Thoracic aorta (tissue), 2 donors: ENCODE measurements at regions not wholly inside any gene's neighbourhood (a gene's known extent, or its start where the extent isn't known, plus 50 kb on each side); places are given as distances from the start of the nearest gene placed in this dataset.

Experiments used
- ATAC-seq: fragments of 150-250 bp; one replicate; pipeline ENCODE4 v1.8.0; 2017; ENCODE audit warnings: low read depth; ENCODE audit not compliant: insufficient number of reproducible peaks, low FRiP score
- DNase-seq: peaks from one replicate; pipeline ENCODE4 v3.0.0-alpha.2; 2020; ENCODE audit warnings: low spot score
- H3K27ac ChIP-seq, 2 donors: fragments of 200-600 bp; sonication (generic); 1 replicate in 1 of 2; 2 replicates in 1 of 2; pipeline ENCODE4 v1.5.1; 2016; ENCODE audit warnings: mild to moderate bottlenecking in 2 of 2, moderate library complexity in 2 of 2
- H3K27me3 ChIP-seq: fragments of 200-600 bp; sonication (generic); replicated peaks from 2 replicates; pipeline ENCODE4 v1.6.0; 2016; ENCODE audit warnings: mild to moderate bottlenecking; ENCODE audit not compliant: insufficient read depth
- H3K36me3 ChIP-seq: fragments of 200-600 bp; sonication (generic); one replicate; pipeline ENCODE4 v1.5.1; 2016
- H3K4me1 ChIP-seq, 2 donors: fragments of 200-600 bp; sonication (generic); 1 replicate in 1 of 2; 2 replicates in 1 of 2; pipeline versions ENCODE4 v1.5.1 to v1.6.0; 2016; ENCODE audit warnings: low read depth in 2 of 2, mild to moderate bottlenecking in 1 of 2; ENCODE audit not compliant: control insufficient read depth in 1 of 2
- H3K4me3 ChIP-seq: fragments of 200-600 bp; sonication (generic); 2 replicates; pipeline ENCODE4 v1.5.1; 2016; ENCODE audit warnings: mild to moderate bottlenecking
- H3K9me3 ChIP-seq: fragments of 200-600 bp; sonication (generic); 2 replicates; pipeline ENCODE4 v1.5.1; 2016
- CTCF ChIP-seq: fragments of 200-600 bp; sonication (generic); IDR thresholded peaks from one replicate; pipeline ENCODE4 v1.5.1; 2019; ENCODE audit warnings: antibody characterized with exemption

GRCh38 chr11:79857377-79858214 lies 416.8 kb upstream of the TENM4 start:
- no peaks in the 10 kb centered on the region for H3K27me3 ChIP-seq
- no peak for DNase-seq
- H3K9me3 ChIP-seq = no peaks in the 10 kb centered on the region
- no peak overlapping the region for H3K4me3 ChIP-seq
- ATAC-seq = no peak
- H3K4me1 ChIP-seq = no peaks in the 10 kb centered on the region
- no peak for TF ChIP-seq CTCF
- H3K36me3 ChIP-seq = no peaks in the 10 kb centered on the region
- H3K27ac ChIP-seq = no peak overlapping the region

DNA sequence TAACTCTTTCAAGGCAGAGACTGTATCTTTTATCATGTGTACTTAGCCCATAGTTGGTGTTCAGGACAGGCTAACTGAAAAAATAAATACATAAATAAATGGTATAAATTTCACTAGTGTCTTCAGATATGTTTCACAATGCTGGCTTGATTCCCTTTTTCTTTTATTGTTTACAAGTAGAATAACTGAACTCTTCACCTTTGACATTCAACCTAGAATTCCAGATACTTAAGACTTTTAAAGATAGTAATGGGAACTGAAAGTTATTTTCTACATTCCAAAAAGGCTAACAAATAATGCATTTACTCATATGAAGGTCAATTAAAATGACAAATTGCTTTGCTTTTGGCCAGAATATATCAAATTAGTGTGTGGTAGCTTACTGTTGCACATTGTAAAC lies 411.3 kb upstream of the TENM4 start:
- no peaks in the 10 kb centered on the region for H3K4me1 ChIP-seq
- H3K9me3 ChIP-seq = no peaks in the 10 kb centered on the region
- H3K27me3 ChIP-seq = no peaks in the 10 kb centered on the region
- no peak overlapping the region for H3K27ac ChIP-seq
- no peak for TF ChIP-seq CTCF
- H3K36me3 ChIP-seq = no peaks in the 10 kb centered on the region
- ATAC-seq (no peak), DNase-seq (no peak)
- H3K4me3 ChIP-seq = no peak overlapping the region

DNA sequence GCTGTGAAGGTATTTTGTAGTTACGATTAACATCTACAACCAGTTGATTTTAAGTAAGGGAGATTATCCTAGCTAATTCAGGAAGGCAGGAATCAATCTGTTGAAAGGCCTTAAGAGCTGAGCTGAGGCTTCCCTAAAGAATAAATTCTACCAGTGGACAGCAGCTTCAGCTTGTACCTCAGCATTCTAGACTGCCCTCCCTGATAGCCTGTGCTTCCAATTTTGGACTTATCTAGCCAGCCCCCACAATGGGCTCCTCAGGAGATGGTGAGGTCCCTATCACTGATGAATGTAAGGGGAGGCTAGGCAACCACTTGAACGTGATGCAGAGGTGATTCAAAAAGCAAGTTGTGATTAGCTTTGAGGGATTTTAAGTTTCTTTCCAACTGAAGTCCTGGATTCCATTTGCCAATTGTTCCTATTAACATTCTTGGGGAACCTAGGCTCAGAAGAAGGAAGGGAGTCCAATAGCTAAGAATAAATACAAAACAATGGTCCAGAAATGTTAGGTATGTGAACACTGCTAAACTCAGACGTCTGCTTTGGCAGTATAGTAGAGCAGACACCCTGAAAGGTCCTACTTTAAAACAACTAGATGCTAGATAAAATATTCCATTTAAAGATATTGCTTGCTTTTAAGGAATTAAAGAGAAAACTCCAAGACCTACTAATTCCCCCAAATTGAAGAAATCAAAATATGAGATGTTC lies 404.3 kb upstream of the TENM4 start:
- Histone ChIP-seq H3K36me3 (no peaks in the 10 kb centered on the region), H3K27me3 (no peaks in the 10 kb centered on the region), H3K4me3 (no peak overlapping the region), H3K9me3 (no peaks in the 10 kb centered on the region), H3K27ac (no peak overlapping the region), H3K4me1 (no peaks in the 10 kb centered on the region)
- no peak for ATAC-seq
- DNase-seq = no peak
- no peak for TF ChIP-seq CTCF

GRCh38 chr11:79834015-79834414 lies 393.2 kb upstream of the TENM4 start:
- no peak for DNase-seq
- Histone ChIP-seq H3K4me3 (no peak overlapping the region), H3K9me3 (no peaks in the 10 kb centered on the region), H3K4me1 (no peaks in the 10 kb centered on the region), H3K27ac (no peak overlapping the region), H3K27me3 (no peaks in the 10 kb centered on the region), H3K36me3 (no peaks in the 10 kb centered on the region)
- no peak for ATAC-seq
- no peak for TF ChIP-seq CTCF

DNA sequence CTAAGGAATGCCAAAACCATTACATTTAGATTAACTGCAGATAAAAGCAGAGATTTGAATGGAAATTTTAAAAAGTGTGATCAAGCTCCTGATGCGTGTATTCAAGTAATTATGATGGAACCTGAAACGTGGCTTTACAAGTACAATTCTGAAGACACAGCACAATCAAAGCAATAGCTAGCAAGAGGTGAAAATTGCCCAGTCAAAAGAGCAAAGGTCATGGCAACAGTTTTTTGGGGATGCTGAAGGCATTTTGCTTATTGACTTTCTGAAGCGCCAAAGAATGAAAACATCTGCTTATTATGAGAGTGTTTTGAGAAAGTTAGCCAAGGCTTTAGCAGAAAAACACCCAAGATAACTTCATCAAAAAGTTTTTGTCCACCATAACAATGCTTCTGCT lies 389.6 kb upstream of the TENM4 start:
- Histone ChIP-seq H3K9me3 (no peaks in the 10 kb centered on the region), H3K36me3 (no peaks in the 10 kb centered on the region), H3K27me3 (no peaks in the 10 kb centered on the region), H3K27ac (no peak overlapping the region), H3K4me3 (no peak overlapping the region), H3K4me1 (no peaks in the 10 kb centered on the region)
- no peak for ATAC-seq
- no peak for DNase-seq
- no peak for TF ChIP-seq CTCF
